Transverse colon (tissue), 4 donors: ENCODE measurements at regions not wholly inside any gene's neighbourhood (a gene's known extent, or its start where the extent isn't known, plus 50 kb on each side); places are given as distances from the start of the nearest gene placed in this dataset.

ENCODE experiments used
- DNase-seq: peaks from one replicate; pipeline ENCODE4 v3.0.0-alpha.2; 2019
- H3K27ac ChIP-seq, 4 donors: fragments of 200-600 bp; sonication (generic); 2 replicates each; pipeline ENCODE4 v1.5.1; 2016 to 2018; ENCODE audit warnings: inconsistent platforms in 4 of 4
- H3K27me3 ChIP-seq: fragments of 200-600 bp; sonication (generic); 2 replicates; pipeline ENCODE4 v1.5.1; 2017; ENCODE audit warnings: inconsistent platforms
- H3K36me3 ChIP-seq, 4 donors: fragments of 200-600 bp; sonication (generic); 2 replicates each; pipeline ENCODE4 v1.5.1; 2017 to 2019; ENCODE audit warnings: inconsistent platforms in 4 of 4
- H3K4me1 ChIP-seq, 4 donors: fragments of 200-600 bp; sonication (generic); 2 replicates each; pipeline ENCODE4 v1.5.1; 2017 to 2020; ENCODE audit warnings: inconsistent platforms in 4 of 4
- H3K4me3 ChIP-seq, 4 donors: fragments of 200-600 bp; sonication (generic); 1 replicate in 1 of 4; 2 replicates in 3 of 4; pipeline versions ENCODE4 v1.5.1 to v1.6.1; 2017 to 2019; ENCODE audit warnings: inconsistent platforms in 4 of 4
- H3K9me3 ChIP-seq, 2 donors: fragments of 200-600 bp; sonication (generic); 2 replicates each; pipeline ENCODE4 v1.5.1; 2017 to 2019; ENCODE audit warnings: inconsistent platforms in 2 of 2
- EP300 ChIP-seq: sonication (generic); formaldehyde crosslinking; IDR thresholded peaks from one replicate; pipeline ENCODE4 v1.6.1; 2017; ENCODE audit warnings: antibody characterized with exemption, low read depth
- POLR2A ChIP-seq: fragments of 450-650 bp; IDR thresholded peaks from one replicate; pipeline ENCODE4 v1.6.1; 2016; ENCODE audit warnings: antibody characterized with exemption, mild to moderate bottlenecking, moderate library complexity
- POLR2AphosphoS5 ChIP-seq, 3 donors: sonication (generic); formaldehyde crosslinking; IDR thresholded peaks; one replicate each; pipeline ENCODE4 v1.6.1; 2016; ENCODE audit warnings: antibody characterized with exemption in 3 of 3
- WGBS, 2 donors: methylation state at CpG; one replicate each; pipeline ENCODE4 v1.1.5; 2018; ENCODE audit warnings: low coverage in 1 of 2; 5-methylcytosine and 5-hydroxymethylcytosine counted together
- in situ Hi-C, 4 donors: fragments of 200-750 bp; cut with MboI; loops; one replicate each; pipeline versions ENCODE4 v1.15.0 to v1.15.1; 2017; ENCODE audit warnings: low sequenced_read_pairs in 3 of 4, low pct_ligation_motif_present in 1 of 4, low pct_unique_long_range_greater_than_20kb in 1 of 4
- intact Hi-C: fragments of 100-400 bp; cut with DNase I; formaldehyde crosslinking; loops from one replicate; pipeline ENCODE4 v1.15.1; 2023; ENCODE audit warnings: low total_unique reads
- TF ChIP-seq, protein P1 (sequence below), 5 experiments: fragments of 200-600 bp in 3 of 5; fragments of 450-650 bp in 2 of 5; sonication (generic) in 3 of 5; IDR thresholded peaks; 1 replicate in 2 of 5; 2 replicates in 3 of 5; pipeline ENCODE4 v1.5.1; 2016 to 2017; ENCODE audit warnings: antibody characterized with exemption in 5 of 5, inconsistent platforms in 3 of 5, mild to moderate bottlenecking in 2 of 5, moderate library complexity in 1 of 5

DNA sequence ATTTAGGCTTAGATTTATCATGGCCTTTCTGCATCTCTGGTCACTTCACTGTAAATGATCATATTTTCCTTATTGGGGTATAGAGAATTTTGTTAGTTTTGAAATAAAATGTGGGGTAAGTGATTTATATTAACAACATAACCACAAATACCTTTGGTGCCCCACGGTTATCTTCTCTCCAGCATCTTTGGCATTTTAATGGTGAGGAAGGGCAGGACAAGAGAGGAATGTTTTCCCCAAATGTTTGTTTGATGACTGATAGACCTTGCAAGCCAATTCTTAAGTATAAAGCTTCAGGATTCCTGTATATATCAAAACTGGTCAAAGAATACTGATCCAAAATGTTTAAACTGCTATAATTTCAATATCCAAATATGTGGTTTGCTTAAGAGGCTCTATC lies 171.6 kb upstream of the SMLR1 start:
- DNase-seq = no peak
- H3K27me3 ChIP-seq = no peaks in the 10 kb centered on the region
- no peak overlapping the region for H3K27ac ChIP-seq
- WGBS, 2 donors = 0 to 57% methylated on average over 1 of the region's 1 CpG
- no peak overlapping the region for H3K4me3 ChIP-seq
- no peaks in the 10 kb centered on the region for H3K9me3 ChIP-seq
- no peaks in the 10 kb centered on the region for H3K4me1 ChIP-seq
- H3K36me3 ChIP-seq = no peaks in the 10 kb centered on the region
- TF ChIP-seq POLR2A (no peak), POLR2AphosphoS5 (IDR thresholded peaks at IDR 0.05) (no peak)
- TF ChIP-seq, protein P1, sequence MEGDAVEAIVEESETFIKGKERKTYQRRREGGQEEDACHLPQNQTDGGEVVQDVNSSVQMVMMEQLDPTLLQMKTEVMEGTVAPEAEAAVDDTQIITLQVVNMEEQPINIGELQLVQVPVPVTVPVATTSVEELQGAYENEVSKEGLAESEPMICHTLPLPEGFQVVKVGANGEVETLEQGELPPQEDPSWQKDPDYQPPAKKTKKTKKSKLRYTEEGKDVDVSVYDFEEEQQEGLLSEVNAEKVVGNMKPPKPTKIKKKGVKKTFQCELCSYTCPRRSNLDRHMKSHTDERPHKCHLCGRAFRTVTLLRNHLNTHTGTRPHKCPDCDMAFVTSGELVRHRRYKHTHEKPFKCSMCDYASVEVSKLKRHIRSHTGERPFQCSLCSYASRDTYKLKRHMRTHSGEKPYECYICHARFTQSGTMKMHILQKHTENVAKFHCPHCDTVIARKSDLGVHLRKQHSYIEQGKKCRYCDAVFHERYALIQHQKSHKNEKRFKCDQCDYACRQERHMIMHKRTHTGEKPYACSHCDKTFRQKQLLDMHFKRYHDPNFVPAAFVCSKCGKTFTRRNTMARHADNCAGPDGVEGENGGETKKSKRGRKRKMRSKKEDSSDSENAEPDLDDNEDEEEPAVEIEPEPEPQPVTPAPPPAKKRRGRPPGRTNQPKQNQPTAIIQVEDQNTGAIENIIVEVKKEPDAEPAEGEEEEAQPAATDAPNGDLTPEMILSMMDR (IDR thresholded peaks at IDR 0.05) = no peak
- in situ Hi-C loops (no loop called here), intact Hi-C loops (no loop called here)

DNA sequence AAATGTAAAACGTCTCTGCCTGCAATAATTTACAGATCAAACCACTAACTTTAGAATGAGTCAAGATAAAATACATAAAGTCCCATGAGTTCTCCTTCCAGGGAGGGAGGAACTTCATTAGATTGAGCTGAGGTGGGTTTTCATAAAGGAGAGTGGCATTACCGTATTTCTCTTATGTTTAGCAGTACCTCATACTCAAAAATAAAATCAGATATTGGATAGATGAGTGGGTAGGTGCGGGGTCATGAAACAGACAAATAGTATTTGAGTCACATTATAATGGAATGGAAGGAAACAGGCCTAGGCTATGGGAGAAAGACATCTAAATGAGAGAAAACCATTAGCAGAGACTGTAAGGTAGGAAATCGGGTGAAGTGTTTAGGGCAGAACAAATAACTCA lies 166.1 kb upstream of the SMLR1 start:
- H3K27me3 ChIP-seq = no peaks in the 10 kb centered on the region
- H3K36me3 ChIP-seq = no peaks in the 10 kb centered on the region
- no peaks in the 10 kb centered on the region for H3K9me3 ChIP-seq
- no peak overlapping the region for H3K27ac ChIP-seq
- no peak for DNase-seq
- TF ChIP-seq POLR2A (no peak), EP300 (no peak), POLR2AphosphoS5 (IDR thresholded peaks at IDR 0.05) (no peak)
- TF ChIP-seq, protein P1 (IDR thresholded peaks at IDR 0.05) = no peak
- intact Hi-C loops = no loop called here
- no peak overlapping the region for H3K4me3 ChIP-seq
- in situ Hi-C loops = no loop called here
- H3K4me1 ChIP-seq = no peaks in the 10 kb centered on the region
- WGBS, 2 donors = 72 to 80% methylated on average over 4 of the region's 4 CpGs

DNA sequence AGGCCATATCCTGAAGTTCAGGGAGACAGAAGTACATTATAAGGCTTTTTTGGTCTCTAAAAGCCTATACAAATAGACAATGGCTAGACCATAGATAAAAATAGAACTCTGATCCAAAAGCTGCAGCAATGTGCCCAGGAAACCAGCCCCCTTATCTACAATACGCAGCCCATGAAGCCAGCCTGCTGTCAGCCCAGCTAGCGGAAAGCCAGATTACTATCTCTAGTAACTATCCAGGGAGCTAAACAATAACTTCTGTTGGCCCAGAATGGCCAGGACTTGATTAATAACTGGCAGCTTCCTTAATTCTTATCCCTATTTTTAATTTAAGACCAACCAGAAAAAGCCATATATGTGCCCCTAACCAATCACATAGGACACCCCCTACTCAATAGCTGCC lies 160.4 kb upstream of the SMLR1 start:
- no peak for DNase-seq
- intact Hi-C loops = no loop called here
- H3K27ac ChIP-seq = no peak overlapping the region
- H3K36me3 ChIP-seq = no peaks in the 10 kb centered on the region
- in situ Hi-C loops = no loop called here
- H3K27me3 ChIP-seq = no peaks in the 10 kb centered on the region
- H3K4me1 ChIP-seq = no peaks in the 10 kb centered on the region
- WGBS, 2 donors = 86% methylated on average over 2 of the region's 2 CpGs; no CpG with 5 or more reads in 1 of the 2 donors
- H3K4me3 ChIP-seq = no peak overlapping the region
- H3K9me3 ChIP-seq = no peaks in the 10 kb centered on the region
- TF ChIP-seq POLR2A = no peak
- no peak for TF ChIP-seq EP300
- TF ChIP-seq, protein P1 (IDR thresholded peaks at IDR 0.05) = no peak
- no peak for TF ChIP-seq POLR2AphosphoS5 (IDR thresholded peaks at IDR 0.05)

DNA sequence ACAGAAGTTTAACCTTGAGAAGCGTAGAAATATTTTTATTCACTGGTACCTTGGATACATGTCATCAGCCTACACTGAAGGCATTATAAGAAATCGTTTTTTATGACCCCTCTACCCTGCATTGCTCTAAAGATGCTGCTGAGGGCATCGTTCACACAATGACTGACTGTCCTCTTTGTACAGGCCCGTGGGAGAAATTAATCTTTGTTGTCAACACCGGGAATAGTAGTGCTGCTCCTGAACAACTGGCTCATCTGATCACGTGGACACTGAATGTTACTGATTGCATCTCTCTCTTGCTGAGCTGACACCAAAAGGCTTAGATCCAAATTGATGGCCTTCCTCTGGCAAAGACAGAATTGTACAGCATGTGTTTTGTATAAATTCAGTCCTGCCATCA lies 157.1 kb upstream of the SMLR1 start:
- H3K4me1 ChIP-seq = no peaks in the 10 kb centered on the region
- no peaks in the 10 kb centered on the region for H3K9me3 ChIP-seq
- H3K27ac ChIP-seq = no peak overlapping the region
- TF ChIP-seq POLR2AphosphoS5 (IDR thresholded peaks at IDR 0.05) (no peak), POLR2A (no peak), EP300 (no peak)
- TF ChIP-seq, protein P1 (IDR thresholded peaks at IDR 0.05) = no peak
- in situ Hi-C loops (no loop called here), intact Hi-C loops (no loop called here)
- H3K4me3 ChIP-seq = no peak overlapping the region
- 52 to 80% methylated on average over 1 to 6 of the region's 6 CpGs for WGBS, 2 donors
- no peaks in the 10 kb centered on the region for H3K27me3 ChIP-seq
- no peak for DNase-seq
- H3K36me3 ChIP-seq = no peaks in the 10 kb centered on the region
